K562 (cell line): ENCODE measurements at regions not wholly inside any gene's neighbourhood (a gene's known extent, or its start where the extent isn't known, plus 50 kb on each side); places are given as distances from the start of the nearest gene placed in this dataset.

Source experiments
- ATAC-seq: fragments of 200-7000 bp; cut with Tn5 transposase; 3 replicates; pipeline ENCODE4 v1.9.1; 2020; ENCODE audit warnings: moderate library complexity
- BruUV-seq: library from RNA; stranded (reverse); fragments of 400-500 nt; replicated peaks from 2 replicates; lab custom pipeline; 2021; lab: Mats Ljungman, UMichigan
- CTCF ChIA-PET: fragments of 300-600 bp; formaldehyde crosslinking; extraction: SDS; loops from one replicate; lab custom pipeline; 2021; ENCODE audit warnings: low intra/inter-chr PET ratio; lab: Yijun Ruan, JAX
- POLR2A ChIA-PET: fragments of 300-600, 350-650 bp; sonication (Branson Sonifier 250); formaldehyde crosslinking; extraction: SDS; loops from one replicate; lab custom pipeline; 2021; ENCODE audit warnings: antibody characterized with exemption, inconsistent platforms; lab: Yijun Ruan, JAX
- DNase-seq, 4 experiments: peaks; one replicate each; pipeline versions ENCODE4 v3.0.0 to v3.0.0-alpha.2; 2011 to 2018; ENCODE audit warnings: low spot score in 3 of 4, mixed read lengths in 3 of 4; ENCODE audit errors: extremely low read depth in 1 of 4
- FAIRE-seq: peaks from 2 replicates; lab custom pipeline; 2011; peaks lifted over from hg19 to GRCh38; lab: Jason Lieb, UNC
- H2AFZ ChIP-seq: 2 replicates; pipeline ENCODE4 v1.6.0; 2011; ENCODE audit warnings: low read depth, low read length, control low read depth, inconsistent platforms
- H3K27ac ChIP-seq: fragments of 200-600 bp; 3 replicates; pipeline ENCODE4 v1.8.0; 2011; ENCODE audit warnings: low read depth, mild to moderate bottlenecking, control low read depth, inconsistent platforms, low read length, moderate library complexity, mixed read lengths; ENCODE audit errors: extremely low read depth
- H3K27me3 ChIP-seq, 2 experiments: fragments of 300-600 bp in 1 of 2; 2 replicates in 1 of 2; 3 replicates in 1 of 2; pipeline versions ENCODE4 v1.6.0 to v1.8.0; 2011; ENCODE audit warnings: inconsistent platforms in 2 of 2, low read length in 2 of 2, mild to moderate bottlenecking in 1 of 2, mixed read lengths in 1 of 2, moderate library complexity in 1 of 2; ENCODE audit not compliant: control insufficient read depth in 2 of 2, insufficient read depth in 2 of 2
- H3K36me3 ChIP-seq: fragments of 300-600 bp; 3 replicates; pipeline ENCODE4 v1.8.0; 2011; ENCODE audit warnings: mild to moderate bottlenecking, low read length, inconsistent platforms; ENCODE audit not compliant: control insufficient read depth, insufficient read depth
- H3K4me1 ChIP-seq, 2 experiments: fragments of 200-600 bp in 1 of 2; replicated peaks in 1 of 2; 2 replicates in 1 of 2; 3 replicates in 1 of 2; pipeline versions ENCODE4 v1.5.1 to v1.8.0; 2011; ENCODE audit warnings: inconsistent platforms in 2 of 2, low read length in 2 of 2, mild to moderate bottlenecking in 1 of 2, mixed read lengths in 1 of 2, moderate library complexity in 1 of 2; ENCODE audit not compliant: control insufficient read depth in 2 of 2, insufficient read depth in 2 of 2
- H3K4me2 ChIP-seq: 2 replicates; pipeline ENCODE4 v1.6.1; 2011; ENCODE audit warnings: low read length, control low read depth, inconsistent platforms, mixed read lengths; ENCODE audit not compliant: insufficient read depth
- H3K4me3 ChIP-seq: fragments of 200-600 bp; sonication (generic), shearing (Covaris generic); 2 replicates; pipeline ENCODE4 v1.5.1; 2016; ENCODE audit warnings: control low read depth, inconsistent platforms
- H3K79me2 ChIP-seq: fragments of 200-600 bp; 3 replicates; pipeline ENCODE4 v1.8.0; 2011; ENCODE audit warnings: low read length, inconsistent platforms; ENCODE audit not compliant: control insufficient read depth, insufficient read depth
- H3K9ac ChIP-seq, 2 experiments: 2 replicates each; pipeline versions ENCODE4 v1.6.0 to v1.6.1; 2011; ENCODE audit warnings: low read depth in 2 of 2, low read length in 2 of 2, control low read depth in 1 of 2, inconsistent platforms in 1 of 2, mild to moderate bottlenecking in 1 of 2, mixed read lengths in 1 of 2; ENCODE audit not compliant: insufficient read depth in 1 of 2
- H3K9me1 ChIP-seq: one replicate; pipeline ENCODE4 v1.6.0; 2011; ENCODE audit warnings: inconsistent platforms, mild to moderate bottlenecking, low read length, moderate library complexity; ENCODE audit not compliant: control insufficient read depth, insufficient read depth
- H3K9me3 ChIP-seq: replicated peaks from 2 replicates; pipeline ENCODE4 v1.5.1; 2011; ENCODE audit warnings: low read depth, low read length, inconsistent platforms; ENCODE audit not compliant: control insufficient read depth, insufficient read depth
- H4K20me1 ChIP-seq: replicated peaks from 2 replicates; pipeline ENCODE4 v1.6.1; 2011; ENCODE audit warnings: low read length, inconsistent platforms, mixed read lengths; ENCODE audit not compliant: control insufficient read depth, insufficient read depth
- EP400 ChIP-seq: fragments of 450-650 bp; IDR thresholded peaks from 2 replicates; pipeline ENCODE4 v1.6.1; 2017; ENCODE audit warnings: antibody characterized with exemption, mild to moderate bottlenecking, moderate library complexity
- MXI1 ChIP-seq: IDR thresholded peaks from 2 replicates; pipeline ENCODE4 v1.6.1; 2011; ENCODE audit warnings: low read depth, mild to moderate bottlenecking, improper control_type of control experiment, low read length
- RAD51 ChIP-seq: fragments of 450-650 bp; IDR thresholded peaks from 2 replicates; pipeline ENCODE4 v1.7.1; 2016; ENCODE audit warnings: low read depth, mild to moderate bottlenecking, borderline replicate concordance
- ZKSCAN1 ChIP-seq: fragments of 150-350 bp; IDR thresholded peaks from 2 replicates; pipeline ENCODE4 v1.6.1; 2016; ENCODE audit warnings: low read depth, low read length
- ZNF23 ChIP-seq: fragments of 250-450 bp; sonication (Bioruptor Pico); IDR thresholded peaks from 2 replicates; pipeline ENCODE4 v1.4.0; 2020; ENCODE audit warnings: mild to moderate bottlenecking
- WGBS: fragments of 100-300 bp; shearing (Covaris generic); methylation state at CpG from one replicate; pipeline ENCODE4 v1.1.6; 2016; ENCODE audit warnings: low coverage, mixed read lengths; ENCODE audit not compliant: insufficient coverage; ENCODE audit errors: missing lambda C conversion rate; 5-methylcytosine and 5-hydroxymethylcytosine counted together
- in situ Hi-C: fragments of 300-500 bp; cut with MboI; formaldehyde crosslinking; loops from 4 replicates; pipeline ENCODE4 v1.15.0; 2018; ENCODE audit warnings: inconsistent platforms, mixed read lengths
- intact Hi-C: fragments of 100-400 bp; cut with micrococcal nuclease; formaldehyde crosslinking; loops from 2 replicates; pipeline ENCODE4 v1.14.2; 2022
- TF ChIP-seq, protein P1 (sequence below): fragments of 450-650 bp; conservative IDR thresholded peaks from 2 replicates; pipeline ENCODE4 v1.6.1; 2016; ENCODE audit warnings: missing genetic modification characterization, low read depth, mild to moderate bottlenecking, missing compliant biosample characterization, moderate library complexity

DNA sequence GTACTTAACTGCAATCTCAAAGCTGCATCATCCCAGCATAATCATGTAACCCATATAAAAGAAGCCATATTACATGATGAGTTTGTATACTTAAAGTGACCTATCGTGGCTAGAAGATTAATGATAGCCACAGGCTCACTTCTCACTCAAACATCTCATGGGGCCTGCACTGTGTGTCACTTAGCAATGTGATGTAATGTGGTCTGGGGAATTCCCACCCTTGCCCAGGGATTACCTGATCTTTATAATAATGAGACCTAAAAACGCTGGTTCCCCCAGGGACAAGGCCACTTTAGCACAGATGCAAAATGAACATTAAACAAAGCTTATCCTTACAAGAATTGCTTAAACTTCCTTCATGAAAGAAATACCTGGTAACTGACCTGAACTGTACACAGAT, 427.1 kb upstream of the CNTNAP5 start:
- intact Hi-C loops (no loop called here), in situ Hi-C loops (no loop called here)
- no peaks in the 10 kb centered on the region for H3K9me1 ChIP-seq
- 0% methylated on average over 2 of the region's 2 CpGs for WGBS
- no peaks in the 10 kb centered on the region for H3K4me1 ChIP-seq
- H3K79me2 ChIP-seq, result no peaks in the 10 kb centered on the region
- no peaks in the 10 kb centered on the region for H3K27me3 ChIP-seq
- no peak for TF ChIP-seq ZKSCAN1
- no peak overlapping the region for H3K4me2 ChIP-seq
- no peak overlapping the region for H3K27ac ChIP-seq
- no TSS peak for BruUV-seq
- no peak for FAIRE-seq
- no peaks in the 10 kb centered on the region for H4K20me1 ChIP-seq
- CTCF ChIA-PET, result no interaction called here
- no peak overlapping the region for H3K4me3 ChIP-seq
- DNase-seq, result no peak
- POLR2A ChIA-PET, result no interaction called here
- H3K36me3 ChIP-seq, result no peaks in the 10 kb centered on the region
- ATAC-seq, result no peak
- H2AFZ ChIP-seq, result no peak overlapping the region
- H3K9ac ChIP-seq, result no peak overlapping the region
- H3K9me3 ChIP-seq, result no peaks in the 10 kb centered on the region

DNA sequence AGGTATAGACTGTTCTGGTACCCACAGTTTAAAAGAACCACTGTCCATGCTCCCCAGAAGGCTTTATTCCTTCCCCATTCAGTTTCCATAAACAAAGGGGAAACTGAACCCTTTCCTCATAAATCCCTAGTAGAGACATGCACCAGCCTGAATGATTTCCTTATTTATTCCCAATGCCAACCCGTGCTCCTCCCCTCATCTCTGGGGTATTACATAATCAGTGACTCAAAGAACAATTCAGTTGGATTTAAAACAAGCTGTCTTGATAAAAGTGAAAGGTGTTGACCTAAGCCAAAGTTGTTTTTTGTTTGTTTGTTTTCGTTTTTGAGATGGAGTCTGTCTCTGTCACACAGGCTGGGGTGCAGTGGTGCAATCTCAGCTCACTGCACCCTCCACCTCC, 418.5 kb upstream of the CNTNAP5 start:
- 0% methylated on average over 2 of the region's 2 CpGs for WGBS
- DNase-seq (no peak), ATAC-seq (no peak), FAIRE-seq (no peak)
- BruUV-seq, result no TSS peak
- no peak overlapping the region for H3K27ac ChIP-seq
- POLR2A ChIA-PET, result no interaction called here
- no peaks in the 10 kb centered on the region for H3K27me3 ChIP-seq
- H3K79me2 ChIP-seq, result no peaks in the 10 kb centered on the region
- no peaks in the 10 kb centered on the region for H3K9me1 ChIP-seq
- no peaks in the 10 kb centered on the region for H3K36me3 ChIP-seq
- H3K4me2 ChIP-seq, result no peak overlapping the region
- CTCF ChIA-PET, result no interaction called here
- intact Hi-C loops, result no loop called here
- no peaks in the 10 kb centered on the region for H3K4me1 ChIP-seq
- no peak overlapping the region for H3K9ac ChIP-seq
- H2AFZ ChIP-seq, result no peak overlapping the region
- TF ChIP-seq EP400, result no peak
- TF ChIP-seq ZNF23 (CRISPR knock-in tag), result no peak
- TF ChIP-seq RAD51, result no peak
- no peak for TF ChIP-seq MXI1
- TF ChIP-seq, protein P1, sequence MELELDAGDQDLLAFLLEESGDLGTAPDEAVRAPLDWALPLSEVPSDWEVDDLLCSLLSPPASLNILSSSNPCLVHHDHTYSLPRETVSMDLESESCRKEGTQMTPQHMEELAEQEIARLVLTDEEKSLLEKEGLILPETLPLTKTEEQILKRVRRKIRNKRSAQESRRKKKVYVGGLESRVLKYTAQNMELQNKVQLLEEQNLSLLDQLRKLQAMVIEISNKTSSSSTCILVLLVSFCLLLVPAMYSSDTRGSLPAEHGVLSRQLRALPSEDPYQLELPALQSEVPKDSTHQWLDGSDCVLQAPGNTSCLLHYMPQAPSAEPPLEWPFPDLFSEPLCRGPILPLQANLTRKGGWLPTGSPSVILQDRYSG (tag), result no peak
- no peaks in the 10 kb centered on the region for H4K20me1 ChIP-seq
- in situ Hi-C loops, result no loop called here
- H3K4me3 ChIP-seq, result no peak overlapping the region
- H3K9me3 ChIP-seq, result no peaks in the 10 kb centered on the region
